CD4-positive, alpha-beta T cell treated with Interleukin-4 for 4 hours (primary cell): ENCODE measurements at regions not wholly inside any gene's neighbourhood (a gene's known extent, or its start where the extent isn't known, plus 50 kb on each side); places are given as distances from the start of the nearest gene placed in this dataset.

Experiments used
- DNase-seq: peaks from one replicate; pipeline ENCODE4 v3.0.0-alpha.2; 2020

GRCh38 chr16:49216593-49216992 is 65.0 kb downstream of the CBLN1 start:
- no peak for DNase-seq

GRCh38 chr16:49213594-49213993 is 68.0 kb downstream of the CBLN1 start:
- no peak for DNase-seq

- DNase-seq, result no peak
Observed at GRCh38 chr16:49204191-49204590, 77.4 kb downstream of the CBLN1 start.

GRCh38 chr16:49203361-49203760 is 78.3 kb downstream of the CBLN1 start:
- no peak for DNase-seq

- no peak for DNase-seq
Observed at GRCh38 chr16:49201118-49201517, 80.5 kb downstream of the CBLN1 start.

- DNase-seq, result no peak
Observed at GRCh38 chr16:49200223-49200820, 81.3 kb downstream of the CBLN1 start.

GRCh38 chr16:49195237-49195548 is 86.4 kb downstream of the CBLN1 start:
- no peak for DNase-seq

- no peak for DNase-seq
Observed at GRCh38 chr16:49194537-49195236, 87.0 kb downstream of the CBLN1 start.

- no peak for DNase-seq
Observed at GRCh38 chr16:49193596-49193995, 88.0 kb downstream of the CBLN1 start.

GRCh38 chr16:49189286-49189685 is 92.4 kb downstream of the CBLN1 start:
- no peak for DNase-seq

- no peak for DNase-seq
Observed at GRCh38 chr16:49183911-49184310, 97.7 kb downstream of the CBLN1 start.

- no peak for DNase-seq
Observed at GRCh38 chr16:49181791-49182518, 99.7 kb downstream of the CBLN1 start.

- no peak for DNase-seq
Observed at GRCh38 chr16:49179714-49180330, 101.8 kb downstream of the CBLN1 start.

- DNase-seq, result no peak
Observed at GRCh38 chr16:49168126-49168525, 113.5 kb downstream of the CBLN1 start.

GRCh38 chr16:49165025-49165424 is 116.6 kb downstream of the CBLN1 start:
- DNase-seq, result no peak

- no peak for DNase-seq
Observed at GRCh38 chr16:49161191-49161590, 120.4 kb downstream of the CBLN1 start.

GRCh38 chr16:49158029-49158642 is 123.5 kb downstream of the CBLN1 start:
- no peak for DNase-seq

GRCh38 chr16:49150341-49150740 is 131.3 kb downstream of the CBLN1 start:
- DNase-seq, result no peak

GRCh38 chr16:49148410-49148809 is 133.2 kb downstream of the CBLN1 start:
- no peak for DNase-seq

GRCh38 chr16:49140618-49141017 is 141.0 kb downstream of the CBLN1 start:
- no peak for DNase-seq

GRCh38 chr16:49130397-49130796 is 151.2 kb downstream of the CBLN1 start:
- DNase-seq, result no peak

GRCh38 chr16:49129935-49130334 is 151.7 kb downstream of the CBLN1 start:
- no peak for DNase-seq

- no peak for DNase-seq
Observed at GRCh38 chr16:49128740-49129139, 152.9 kb downstream of the CBLN1 start.

- no peak for DNase-seq
Observed at GRCh38 chr16:49127103-49127502, 154.5 kb downstream of the CBLN1 start.
